Suppressor macrophage (primary cell): ENCODE measurements at regions not wholly inside any gene's neighbourhood (a gene's known extent, or its start where the extent isn't known, plus 50 kb on each side); places are given as distances from the start of the nearest gene placed in this dataset.
"Not testable (repeated sequence)": the region's sequence is repeated elsewhere in the genome, so short reads cannot be mapped to it uniquely, and the experiment has no call there.

Source experiments
- DNase-seq, 4 experiments: peaks; one replicate each; pipeline ENCODE4 v3.0.0-alpha.2; 2020 to 2022

GRCh38 chr12:28776913-28777422 lies 372.1 kb upstream of the FAR2 start:
- no peak for DNase-seq

GRCh38 chr12:28777603-28778365 lies 371.3 kb upstream of the FAR2 start:
- no peak for DNase-seq

GRCh38 chr12:28780096-28780495 lies 369.0 kb upstream of the FAR2 start:
- peak; percentile 73 to 92 (median 81) for DNase-seq

GRCh38 chr12:28780960-28781359 lies 368.1 kb upstream of the FAR2 start:
- DNase-seq, result no peak

DNA sequence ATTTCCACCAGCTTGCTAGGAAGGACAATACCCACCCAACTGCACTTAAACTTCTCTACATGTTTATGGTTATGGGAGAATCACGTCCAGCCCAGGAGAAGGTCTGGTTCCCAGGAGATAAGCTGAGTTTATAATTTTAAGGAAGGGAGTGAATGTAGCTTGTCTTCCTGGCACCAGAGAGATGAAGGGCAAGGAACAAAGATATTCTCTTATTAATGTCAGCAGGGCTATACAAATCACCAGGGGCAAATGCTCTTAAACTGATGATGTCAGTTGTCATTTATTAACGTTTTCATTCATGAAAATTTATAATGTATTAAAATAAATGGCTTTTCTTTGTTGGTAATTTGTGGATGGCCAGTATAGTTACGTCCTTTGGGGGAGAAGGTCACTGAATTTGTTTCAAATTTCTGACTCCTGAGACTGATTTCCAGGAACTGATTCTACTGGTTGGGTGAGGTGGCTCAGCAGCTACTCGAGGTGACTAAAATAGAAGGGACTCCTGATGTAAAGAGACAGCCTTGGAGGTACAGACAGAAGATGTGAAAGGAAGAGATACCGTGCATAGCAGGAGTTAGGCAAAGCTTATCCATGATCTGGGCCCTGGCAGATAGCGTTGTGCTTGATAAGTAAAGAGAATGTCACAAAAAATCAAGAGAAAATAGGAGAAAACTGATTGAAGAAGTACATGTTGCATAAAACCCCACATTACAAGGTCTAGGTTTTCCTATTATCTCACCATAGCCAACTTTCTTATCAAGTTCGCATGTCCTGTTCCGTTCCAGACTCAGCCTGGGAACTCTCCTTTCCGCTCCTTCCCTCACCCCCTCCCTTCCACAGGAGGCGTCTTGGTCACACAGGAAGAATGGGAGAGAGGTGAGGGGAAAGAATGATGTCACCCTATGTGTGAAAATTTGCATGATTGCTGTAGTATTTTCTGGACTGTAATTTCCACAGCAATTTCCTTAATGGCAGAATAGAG lies 367.1 kb upstream of the FAR2 start:
- no peak for DNase-seq

DNA sequence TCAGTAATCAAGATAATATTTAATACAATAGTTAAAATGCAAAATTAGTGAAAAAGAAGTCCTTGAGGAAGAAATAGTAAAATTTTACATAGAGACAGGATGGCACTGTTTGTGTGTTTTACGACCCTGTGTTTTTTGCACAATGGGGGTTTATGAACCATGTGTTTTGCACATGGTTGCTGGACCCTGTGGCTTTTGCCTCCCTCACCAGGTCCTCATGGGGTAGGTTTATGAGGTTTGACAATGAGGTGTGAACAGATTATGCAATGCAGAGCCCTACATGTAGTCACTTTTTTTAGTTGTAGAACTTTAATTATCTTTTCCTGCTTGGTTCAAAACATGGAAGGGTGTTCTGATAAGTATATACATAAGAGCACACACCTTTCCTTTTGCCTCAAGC lies 366.3 kb upstream of the FAR2 start:
- DNase-seq, result no peak

DNA sequence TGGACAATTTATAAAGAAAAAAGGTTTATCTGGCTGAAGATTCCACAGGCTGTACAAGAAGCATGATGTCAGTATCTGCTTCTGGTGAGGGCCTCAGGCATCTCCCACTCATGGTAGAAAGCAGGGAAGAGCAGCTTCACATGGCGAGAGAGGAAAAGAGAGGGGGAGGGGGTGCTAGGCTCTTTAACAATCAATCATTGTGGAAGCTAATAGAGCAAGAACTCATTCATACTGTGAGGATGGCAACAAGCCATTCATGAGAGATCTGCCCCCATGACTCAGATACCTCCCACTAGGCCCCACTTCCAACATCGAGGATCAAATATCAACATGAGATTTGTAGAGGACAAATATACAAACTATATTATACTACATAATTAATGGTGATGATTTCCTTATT lies 361.9 kb upstream of the FAR2 start:
- DNase-seq, result no peak

DNA sequence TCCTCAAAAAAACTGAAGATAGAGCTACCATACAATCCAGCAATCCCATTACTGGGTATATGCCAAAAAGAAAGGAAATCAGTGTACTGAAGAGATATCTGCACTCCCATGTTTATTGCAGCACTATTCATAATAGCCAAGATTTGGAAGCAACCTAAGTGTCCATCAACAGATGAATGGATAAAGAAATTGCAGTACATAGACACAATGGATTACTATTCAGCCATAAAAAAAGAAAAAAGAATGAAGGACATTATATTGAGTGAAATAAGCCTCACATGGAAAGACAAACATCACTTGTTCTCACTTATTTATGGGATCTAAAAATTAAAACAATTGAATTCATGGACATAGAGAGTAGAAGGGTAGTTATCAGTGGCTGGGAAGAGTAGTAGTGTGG lies 360.8 kb upstream of the FAR2 start:
- not testable (repeated sequence) for DNase-seq

GRCh38 chr12:28793581-28794151 lies 355.4 kb upstream of the FAR2 start:
- no peak for DNase-seq

DNA sequence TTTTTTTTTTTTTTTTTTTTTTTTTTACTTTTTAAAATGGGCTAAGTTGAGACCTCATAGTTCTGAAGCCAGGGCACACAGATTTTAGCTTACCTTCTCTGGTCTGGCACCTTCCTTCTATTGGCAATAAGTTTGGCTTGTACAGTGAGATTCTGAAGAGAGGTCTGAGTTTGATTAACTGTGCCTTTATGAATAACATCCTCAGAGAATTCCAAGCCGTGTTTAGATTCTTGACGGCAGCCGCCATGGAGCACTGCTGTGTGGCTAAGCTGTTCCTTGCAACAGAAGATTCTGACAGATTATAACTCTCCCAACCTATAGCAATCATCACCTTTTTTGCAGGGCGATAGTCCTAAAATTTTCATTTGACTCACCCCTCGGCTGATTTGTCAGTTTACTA lies 354.9 kb upstream of the FAR2 start:
- no peak for DNase-seq

GRCh38 chr12:28794786-28795185 lies 354.3 kb upstream of the FAR2 start:
- no peak for DNase-seq

- DNase-seq, result peak in 2 of 4 experiments; percentile 35 to 45
Measured at GRCh38 chr12:28795311-28795710, 353.8 kb upstream of the FAR2 start.

- peak in 3 of 4 experiments; percentile 29 to 48 (median 34) for DNase-seq
Measured at GRCh38 chr12:28799348-28799747, 349.7 kb upstream of the FAR2 start.

- DNase-seq, result peak in 3 of 4 experiments; percentile 21 to 62 (median 55)
Measured at GRCh38 chr12:28800129-28800528, 348.9 kb upstream of the FAR2 start.

DNA sequence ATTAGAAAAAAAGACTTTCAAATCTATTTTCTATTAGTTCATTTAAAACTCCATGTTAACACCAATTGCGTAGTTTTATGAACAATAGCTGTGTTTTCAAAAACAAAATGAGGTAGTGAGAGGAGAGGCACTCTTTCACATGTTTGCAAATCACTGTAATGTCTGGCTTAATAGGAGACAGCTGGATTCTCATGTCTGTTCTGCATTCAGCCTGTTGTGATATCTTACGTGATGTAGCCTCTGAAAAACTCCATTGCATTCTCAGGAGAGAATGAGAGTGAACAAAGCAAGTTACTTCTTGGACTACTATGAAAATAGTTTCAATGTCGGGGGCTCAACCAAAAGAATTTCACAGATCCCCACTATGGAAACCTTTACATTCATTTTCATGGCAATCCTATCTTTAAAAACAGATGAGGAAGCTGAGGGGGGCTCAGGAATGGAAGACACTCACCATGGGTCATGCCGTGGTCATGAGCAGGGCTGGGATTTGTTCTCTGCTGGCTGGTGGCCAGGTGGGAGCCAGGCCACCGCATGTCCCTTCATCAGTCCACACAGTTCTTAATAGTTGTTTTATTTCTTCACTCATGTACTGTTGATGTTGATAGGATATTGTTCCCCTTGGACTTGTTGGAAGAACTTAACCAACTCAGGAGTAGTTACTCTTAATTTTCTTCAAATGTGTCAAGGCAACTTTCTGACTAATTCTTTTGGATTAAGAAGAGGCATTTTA lies 346.2 kb upstream of the FAR2 start:
- DNase-seq, result no peak

DNA sequence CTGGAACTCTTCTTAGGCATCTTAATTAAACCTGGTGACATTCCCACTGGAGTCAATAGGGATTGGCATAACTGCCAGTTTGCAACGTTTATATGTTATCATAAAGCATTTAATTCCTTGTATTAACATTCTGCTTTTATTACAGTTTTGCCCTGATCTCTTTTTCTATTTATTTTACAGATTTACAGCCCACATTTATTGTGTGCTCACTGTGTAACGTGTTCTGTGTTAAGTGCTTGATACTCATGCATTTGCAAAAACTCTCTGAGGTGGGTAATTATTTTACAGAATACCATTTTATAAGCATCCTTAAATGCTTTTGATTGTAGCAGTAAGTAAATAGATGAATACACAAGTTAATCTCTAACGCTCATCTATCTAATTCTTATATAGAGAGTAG lies 341.5 kb upstream of the FAR2 start:
- DNase-seq, result no peak

DNA sequence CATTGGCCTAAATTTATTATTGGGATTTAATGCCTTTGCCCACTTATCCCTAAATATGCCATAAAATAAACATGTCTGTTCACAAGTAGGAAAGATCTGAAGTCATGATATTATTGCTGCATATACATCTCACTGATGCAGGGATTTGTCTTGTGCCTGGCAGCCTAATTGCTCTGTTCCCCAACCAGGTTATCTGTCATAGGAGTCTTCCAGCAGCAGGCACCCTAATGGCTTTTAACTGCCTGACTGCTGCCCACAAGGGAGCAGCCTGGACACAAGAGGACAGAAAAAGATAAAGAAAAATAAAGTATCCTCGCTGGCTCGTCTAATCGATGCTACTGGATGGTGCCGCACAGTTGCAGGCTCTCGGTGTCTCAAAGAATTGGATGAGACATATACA lies 337.6 kb upstream of the FAR2 start:
- no peak for DNase-seq

- no peak for DNase-seq
Measured at GRCh38 chr12:28814246-28814645, 334.8 kb upstream of the FAR2 start.

GRCh38 chr12:28817524-28817923 lies 331.6 kb upstream of the FAR2 start:
- no peak for DNase-seq

DNA sequence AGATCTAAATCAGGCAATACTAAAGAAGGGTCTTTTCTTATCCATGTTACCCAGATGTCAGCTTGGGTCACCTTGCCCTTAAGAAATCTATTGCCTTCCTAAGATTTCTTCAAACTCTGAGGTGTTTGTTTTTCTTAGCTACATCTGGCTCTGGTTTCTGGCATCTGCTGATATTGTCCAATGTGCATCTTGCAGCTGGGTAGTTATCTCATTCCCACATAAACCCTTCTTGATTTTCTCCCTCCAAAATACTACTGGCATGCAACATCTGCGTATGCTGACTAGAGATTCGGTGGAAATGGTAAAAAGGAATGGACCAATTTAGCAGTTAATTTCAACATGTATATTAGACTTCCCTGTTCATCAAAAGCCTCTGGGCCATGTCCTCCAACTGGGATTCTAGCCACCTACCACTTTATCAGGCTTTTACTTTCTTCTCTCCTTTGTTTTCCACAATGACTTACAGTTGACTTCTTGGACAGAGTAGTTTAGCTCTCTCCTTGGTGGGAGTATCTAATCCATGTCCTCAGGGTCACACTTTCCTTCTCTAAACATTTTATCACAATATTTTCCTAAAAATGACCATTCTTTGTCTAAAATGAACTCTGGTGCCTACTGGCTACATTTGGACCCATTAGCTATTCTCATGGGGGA lies 324.8 kb upstream of the FAR2 start:
- no peak for DNase-seq

GRCh38 chr12:28824849-28825248 lies 324.2 kb upstream of the FAR2 start:
- no peak for DNase-seq

DNA sequence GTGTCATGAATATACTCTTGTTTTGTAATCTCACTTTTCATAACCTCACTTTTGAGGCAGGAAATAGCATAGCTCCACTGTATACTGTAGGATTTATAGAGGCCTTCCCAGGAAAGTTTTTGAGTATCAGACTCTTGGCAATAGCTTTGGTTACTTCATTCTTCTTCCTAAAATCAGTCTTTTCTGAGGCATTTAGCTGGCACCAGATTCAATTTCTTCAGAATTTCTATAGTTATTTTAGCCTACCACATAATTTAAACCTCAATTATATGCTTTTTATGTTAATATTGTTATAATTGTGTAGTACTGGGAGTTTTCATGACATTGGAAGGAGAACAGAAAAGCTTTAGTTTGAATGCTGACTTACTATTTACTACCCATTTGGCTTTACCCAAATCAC lies 322.3 kb upstream of the FAR2 start:
- no peak for DNase-seq
